ENCODE measurements at regions not wholly inside any gene's neighbourhood (a gene's known extent, or its start where the extent isn't known, plus 50 kb on each side); places are given as distances from the start of the nearest gene placed in this dataset.

DNA sequence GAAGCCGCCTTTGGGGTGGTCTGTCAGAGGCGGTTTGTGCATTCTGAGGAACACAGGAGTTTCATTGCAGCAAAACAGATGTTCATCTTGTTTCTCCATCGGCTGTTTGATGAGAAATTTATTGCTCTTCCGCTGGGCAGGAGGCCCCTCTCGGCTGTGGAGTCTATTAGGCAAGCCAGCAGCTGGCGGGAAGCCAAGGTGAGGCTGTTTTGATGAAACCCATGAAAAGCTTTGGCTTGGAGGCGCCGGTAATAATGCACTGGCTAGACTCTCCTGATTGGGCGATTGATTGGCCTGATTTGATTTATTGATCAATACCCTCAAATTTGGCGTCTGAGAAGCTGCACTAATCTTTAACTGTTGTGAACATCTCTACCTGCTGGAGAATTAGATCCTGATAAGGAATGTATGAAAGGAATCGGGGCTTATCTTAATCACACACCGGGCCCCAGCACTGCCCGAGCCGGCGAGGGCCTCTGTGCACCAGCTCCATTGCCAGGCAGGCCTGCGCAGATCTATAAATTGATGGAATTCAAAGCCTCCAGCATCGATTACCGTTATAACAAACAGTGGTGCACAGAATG lies 187.7 kb downstream of the PHETA1 start:
- TF ChIP-seq, protein P1, sequence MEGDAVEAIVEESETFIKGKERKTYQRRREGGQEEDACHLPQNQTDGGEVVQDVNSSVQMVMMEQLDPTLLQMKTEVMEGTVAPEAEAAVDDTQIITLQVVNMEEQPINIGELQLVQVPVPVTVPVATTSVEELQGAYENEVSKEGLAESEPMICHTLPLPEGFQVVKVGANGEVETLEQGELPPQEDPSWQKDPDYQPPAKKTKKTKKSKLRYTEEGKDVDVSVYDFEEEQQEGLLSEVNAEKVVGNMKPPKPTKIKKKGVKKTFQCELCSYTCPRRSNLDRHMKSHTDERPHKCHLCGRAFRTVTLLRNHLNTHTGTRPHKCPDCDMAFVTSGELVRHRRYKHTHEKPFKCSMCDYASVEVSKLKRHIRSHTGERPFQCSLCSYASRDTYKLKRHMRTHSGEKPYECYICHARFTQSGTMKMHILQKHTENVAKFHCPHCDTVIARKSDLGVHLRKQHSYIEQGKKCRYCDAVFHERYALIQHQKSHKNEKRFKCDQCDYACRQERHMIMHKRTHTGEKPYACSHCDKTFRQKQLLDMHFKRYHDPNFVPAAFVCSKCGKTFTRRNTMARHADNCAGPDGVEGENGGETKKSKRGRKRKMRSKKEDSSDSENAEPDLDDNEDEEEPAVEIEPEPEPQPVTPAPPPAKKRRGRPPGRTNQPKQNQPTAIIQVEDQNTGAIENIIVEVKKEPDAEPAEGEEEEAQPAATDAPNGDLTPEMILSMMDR (IDR thresholded peaks at IDR 0.05): no peak
- no peak for TF ChIP-seq EP300 (IDR thresholded peaks at IDR 0.05)
- TF ChIP-seq POLR2AphosphoS5 (IDR thresholded peaks at IDR 0.05): no peak
